HUES48 (cell line): ENCODE measurements at regions not wholly inside any gene's neighbourhood (a gene's known extent, or its start where the extent isn't known, plus 50 kb on each side); places are given as distances from the start of the nearest gene placed in this dataset.

Experiments
- H3K27ac ChIP-seq: one replicate; pipeline ENCODE4 v1.7.0; 2013; ENCODE audit warnings: low read depth, low read length, inconsistent platforms
- H3K27me3 ChIP-seq: 2 replicates; pipeline ENCODE4 v1.6.1; 2013; ENCODE audit warnings: mild to moderate bottlenecking, low read length; ENCODE audit not compliant: control insufficient read depth, insufficient read depth
- H3K36me3 ChIP-seq: 2 replicates; pipeline ENCODE4 v1.6.1; 2013; ENCODE audit warnings: low read length; ENCODE audit not compliant: control insufficient read depth, insufficient read depth
- H3K4me1 ChIP-seq: 2 replicates; pipeline ENCODE4 v1.6.1; 2013; ENCODE audit warnings: mild to moderate bottlenecking, low read length; ENCODE audit not compliant: control insufficient read depth, insufficient read depth
- H3K4me3 ChIP-seq: 2 replicates; pipeline ENCODE4 v1.5.1; 2013; ENCODE audit warnings: mild to moderate bottlenecking, low read depth, low read length
- H3K9ac ChIP-seq: 2 replicates; pipeline ENCODE4 v1.6.1; 2013; ENCODE audit warnings: mild to moderate bottlenecking, low read depth, low read length, moderate library complexity
- H3K9me3 ChIP-seq: 2 replicates; pipeline ENCODE4 v1.6.1; 2013; ENCODE audit warnings: low read length; ENCODE audit not compliant: control insufficient read depth, insufficient read depth

GRCh38 chr11:8331767-8332166, 68.1 kb upstream of the LMO1 start:
- no peak overlapping the region for H3K27ac ChIP-seq
- no peaks in the 10 kb centered on the region for H3K27me3 ChIP-seq
- no peak overlapping the region for H3K4me3 ChIP-seq
- H3K9me3 ChIP-seq: no peaks in the 10 kb centered on the region
- H3K36me3 ChIP-seq: no peaks in the 10 kb centered on the region
- peaks cover 33% of the 10 kb centered on the region for H3K4me1 ChIP-seq
- H3K9ac ChIP-seq: no peak overlapping the region

GRCh38 chr11:8330896-8331295, 67.2 kb upstream of the LMO1 start:
- no peak overlapping the region for H3K9ac ChIP-seq
- no peaks in the 10 kb centered on the region for H3K36me3 ChIP-seq
- no peak overlapping the region for H3K4me3 ChIP-seq
- peaks cover 33% of the 10 kb centered on the region for H3K4me1 ChIP-seq
- no peaks in the 10 kb centered on the region for H3K9me3 ChIP-seq
- H3K27ac ChIP-seq: no peak overlapping the region
- H3K27me3 ChIP-seq: no peaks in the 10 kb centered on the region

- H3K27me3 ChIP-seq: no peaks in the 10 kb centered on the region
- no peak overlapping the region for H3K27ac ChIP-seq
- H3K36me3 ChIP-seq: no peaks in the 10 kb centered on the region
- H3K9ac ChIP-seq: no peak overlapping the region
- peaks cover 36% of the 10 kb centered on the region for H3K4me1 ChIP-seq
- no peak overlapping the region for H3K4me3 ChIP-seq
- H3K9me3 ChIP-seq: no peaks in the 10 kb centered on the region
Observed at GRCh38 chr11:8330404-8330803, 66.7 kb upstream of the LMO1 start.

- no peaks in the 10 kb centered on the region for H3K9me3 ChIP-seq
- no peak overlapping the region for H3K9ac ChIP-seq
- no peak overlapping the region for H3K4me3 ChIP-seq
- no peaks in the 10 kb centered on the region for H3K36me3 ChIP-seq
- no peaks in the 10 kb centered on the region for H3K27me3 ChIP-seq
- H3K27ac ChIP-seq: no peak overlapping the region
- H3K4me1 ChIP-seq: peaks cover 36% of the 10 kb centered on the region
Observed at GRCh38 chr11:8329847-8330361, 66.2 kb upstream of the LMO1 start.

- Histone ChIP-seq H3K4me3 (0 out of 2 replicates have a peak overlapping the region, but pooled peaks have one; percentile 20), H3K27ac (no peak overlapping the region), H3K9ac (no peak overlapping the region)
Observed at GRCh38 chr11:8329336-8329735, 65.7 kb upstream of the LMO1 start.

GRCh38 chr11:8328848-8329330, 65.2 kb upstream of the LMO1 start:
- Histone ChIP-seq H3K36me3 (no peaks in the 10 kb centered on the region), H3K9me3 (no peaks in the 10 kb centered on the region), H3K4me3 (peak overlapping the region; percentile 20; the same call in 1 of the 2 replicates), H3K27ac (no peak overlapping the region), H3K9ac (no peak overlapping the region), H3K27me3 (no peaks in the 10 kb centered on the region), H3K4me1 (peaks cover 36% of the 10 kb centered on the region)

More at GRCh38 chr11:8329336-8329735, 65.7 kb upstream of the LMO1 start:
- H3K27me3 ChIP-seq: no peaks in the 10 kb centered on the region
- no peaks in the 10 kb centered on the region for H3K9me3 ChIP-seq
- peaks cover 36% of the 10 kb centered on the region for H3K4me1 ChIP-seq
- no peaks in the 10 kb centered on the region for H3K36me3 ChIP-seq

DNA sequence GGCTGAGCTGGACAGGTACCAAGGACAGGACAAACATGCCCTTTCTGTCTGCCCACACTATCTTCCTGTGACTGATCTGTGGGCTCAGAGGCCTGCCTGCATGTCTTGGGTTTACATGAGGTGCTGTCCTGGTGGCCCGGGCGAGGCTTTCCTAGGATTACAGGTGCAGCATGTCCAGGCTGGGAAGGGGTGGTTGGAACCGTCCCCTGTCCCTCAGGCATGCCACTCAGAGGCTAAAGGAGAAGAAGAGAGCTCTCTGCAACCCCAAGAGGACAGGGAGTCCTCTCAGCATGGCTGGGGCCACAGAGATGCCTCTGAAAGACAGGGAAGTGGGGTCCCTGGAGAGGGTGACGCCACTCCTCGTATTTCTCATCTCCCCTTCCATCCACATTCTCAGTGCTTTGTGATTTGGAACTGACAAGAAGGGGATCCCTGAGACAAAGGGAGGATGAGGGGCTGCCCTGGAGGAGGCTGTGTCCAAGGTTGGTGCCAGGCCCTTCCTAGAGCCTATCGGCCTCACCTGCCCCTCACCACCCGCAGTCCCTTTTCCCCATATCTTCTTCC, 64.6 kb upstream of the LMO1 start:
- Histone ChIP-seq H3K4me3 (no peak overlapping the region), H3K9me3 (no peaks in the 10 kb centered on the region), H3K4me1 (peaks cover 32% of the 10 kb centered on the region), H3K36me3 (no peaks in the 10 kb centered on the region), H3K27ac (no peak overlapping the region), H3K9ac (no peak overlapping the region), H3K27me3 (no peaks in the 10 kb centered on the region)

- Histone ChIP-seq H3K9ac (no peak overlapping the region), H3K27ac (no peak overlapping the region), H3K4me1 (peaks cover 32% of the 10 kb centered on the region)
Observed at GRCh38 chr11:8327761-8328192, 64.1 kb upstream of the LMO1 start.

DNA sequence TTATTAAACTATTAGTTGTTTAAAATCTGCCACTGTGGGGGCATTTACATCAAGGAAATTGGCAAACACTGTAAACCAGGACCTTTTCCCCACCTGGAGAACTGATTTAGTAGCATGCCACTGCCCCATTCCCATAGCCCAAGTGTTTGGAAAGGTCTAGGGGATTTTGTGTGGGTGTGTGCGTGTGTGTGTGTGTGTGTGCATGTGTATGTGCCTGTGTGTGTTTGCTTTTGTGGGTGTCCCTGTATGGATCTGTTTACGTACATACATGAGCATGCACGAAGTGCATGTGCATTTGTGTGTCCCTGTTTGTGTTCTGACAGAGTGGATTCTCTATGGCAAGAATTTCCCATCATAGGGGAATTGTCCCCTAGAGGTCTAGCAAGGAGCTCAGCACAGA, 62.7 kb upstream of the LMO1 start:
- H3K9me3 ChIP-seq: no peaks in the 10 kb centered on the region
- H3K27ac ChIP-seq: no peak overlapping the region
- no peaks in the 10 kb centered on the region for H3K27me3 ChIP-seq
- H3K4me1 ChIP-seq: peaks cover 32% of the 10 kb centered on the region
- no peak overlapping the region for H3K4me3 ChIP-seq
- no peak overlapping the region for H3K9ac ChIP-seq
- H3K36me3 ChIP-seq: no peaks in the 10 kb centered on the region

More at GRCh38 chr11:8327761-8328192, 64.1 kb upstream of the LMO1 start:
- Histone ChIP-seq H3K4me3 (no peak overlapping the region), H3K36me3 (no peaks in the 10 kb centered on the region), H3K27me3 (no peaks in the 10 kb centered on the region), H3K9me3 (no peaks in the 10 kb centered on the region)

GRCh38 chr11:8325591-8326304, 62.1 kb upstream of the LMO1 start:
- peaks cover 32% of the 10 kb centered on the region for H3K4me1 ChIP-seq
- H3K27me3 ChIP-seq: no peaks in the 10 kb centered on the region
- no peaks in the 10 kb centered on the region for H3K9me3 ChIP-seq
- no peaks in the 10 kb centered on the region for H3K36me3 ChIP-seq
- no peak overlapping the region for H3K27ac ChIP-seq
- H3K9ac ChIP-seq: no peak overlapping the region
- H3K4me3 ChIP-seq: no peak overlapping the region
